ENCODE measurements at regions not wholly inside any gene's neighbourhood (a gene's known extent, or its start where the extent isn't known, plus 50 kb on each side); places are given as distances from the start of the nearest gene placed in this dataset.

DNA sequence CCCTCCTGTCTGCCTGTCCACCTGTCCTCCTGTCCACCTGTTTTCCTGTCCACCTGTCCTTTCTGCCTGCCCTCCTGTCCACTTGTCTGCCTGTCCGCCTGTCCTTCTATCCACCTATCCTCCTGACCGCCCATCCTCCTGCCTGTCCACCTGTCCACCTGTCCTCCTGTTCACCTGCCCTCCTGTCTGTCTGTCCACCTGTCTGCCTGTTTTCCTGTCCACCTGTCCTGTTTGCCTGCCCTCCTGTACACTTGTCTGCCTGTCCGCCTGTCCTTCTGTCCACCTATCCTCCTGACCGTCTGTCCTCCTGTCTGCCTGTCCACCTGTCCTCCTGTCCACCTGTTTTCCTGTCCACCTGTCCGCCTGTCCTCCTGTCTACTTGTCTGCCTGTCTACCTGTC, 682.8 kb downstream of the TBC1D22A start:
- DNase-seq (ENCODE audit: insufficient read length, low spot score): no peak
- TF ChIP-seq, protein P1, sequence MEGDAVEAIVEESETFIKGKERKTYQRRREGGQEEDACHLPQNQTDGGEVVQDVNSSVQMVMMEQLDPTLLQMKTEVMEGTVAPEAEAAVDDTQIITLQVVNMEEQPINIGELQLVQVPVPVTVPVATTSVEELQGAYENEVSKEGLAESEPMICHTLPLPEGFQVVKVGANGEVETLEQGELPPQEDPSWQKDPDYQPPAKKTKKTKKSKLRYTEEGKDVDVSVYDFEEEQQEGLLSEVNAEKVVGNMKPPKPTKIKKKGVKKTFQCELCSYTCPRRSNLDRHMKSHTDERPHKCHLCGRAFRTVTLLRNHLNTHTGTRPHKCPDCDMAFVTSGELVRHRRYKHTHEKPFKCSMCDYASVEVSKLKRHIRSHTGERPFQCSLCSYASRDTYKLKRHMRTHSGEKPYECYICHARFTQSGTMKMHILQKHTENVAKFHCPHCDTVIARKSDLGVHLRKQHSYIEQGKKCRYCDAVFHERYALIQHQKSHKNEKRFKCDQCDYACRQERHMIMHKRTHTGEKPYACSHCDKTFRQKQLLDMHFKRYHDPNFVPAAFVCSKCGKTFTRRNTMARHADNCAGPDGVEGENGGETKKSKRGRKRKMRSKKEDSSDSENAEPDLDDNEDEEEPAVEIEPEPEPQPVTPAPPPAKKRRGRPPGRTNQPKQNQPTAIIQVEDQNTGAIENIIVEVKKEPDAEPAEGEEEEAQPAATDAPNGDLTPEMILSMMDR (IDR thresholded peaks at IDR 0.05; ENCODE audit: insufficient read depth, missing control alignments): no peak
- FAIRE-seq: no peak

DNA sequence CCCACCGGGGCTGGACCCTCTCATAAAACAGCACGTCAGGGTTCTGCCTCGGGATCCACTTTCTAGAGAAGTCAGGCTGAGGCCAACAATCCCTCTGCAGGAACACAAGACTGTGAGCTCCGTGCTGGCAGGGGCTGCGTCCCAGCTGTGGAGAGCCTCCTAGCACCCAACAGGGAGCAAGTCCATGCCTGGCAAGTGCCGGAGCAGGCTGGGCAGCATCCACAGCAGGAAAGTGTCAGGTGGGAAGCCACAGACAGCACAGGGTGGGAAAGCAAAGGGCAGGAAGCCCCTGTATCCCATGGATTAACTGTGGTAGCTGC, 682.3 kb downstream of the TBC1D22A start:
- FAIRE-seq: no peak
- DNase-seq (ENCODE audit: insufficient read length, low spot score): no peak
- TF ChIP-seq, protein P1 (IDR thresholded peaks at IDR 0.05; ENCODE audit: insufficient read depth, missing control alignments): no peak

DNA sequence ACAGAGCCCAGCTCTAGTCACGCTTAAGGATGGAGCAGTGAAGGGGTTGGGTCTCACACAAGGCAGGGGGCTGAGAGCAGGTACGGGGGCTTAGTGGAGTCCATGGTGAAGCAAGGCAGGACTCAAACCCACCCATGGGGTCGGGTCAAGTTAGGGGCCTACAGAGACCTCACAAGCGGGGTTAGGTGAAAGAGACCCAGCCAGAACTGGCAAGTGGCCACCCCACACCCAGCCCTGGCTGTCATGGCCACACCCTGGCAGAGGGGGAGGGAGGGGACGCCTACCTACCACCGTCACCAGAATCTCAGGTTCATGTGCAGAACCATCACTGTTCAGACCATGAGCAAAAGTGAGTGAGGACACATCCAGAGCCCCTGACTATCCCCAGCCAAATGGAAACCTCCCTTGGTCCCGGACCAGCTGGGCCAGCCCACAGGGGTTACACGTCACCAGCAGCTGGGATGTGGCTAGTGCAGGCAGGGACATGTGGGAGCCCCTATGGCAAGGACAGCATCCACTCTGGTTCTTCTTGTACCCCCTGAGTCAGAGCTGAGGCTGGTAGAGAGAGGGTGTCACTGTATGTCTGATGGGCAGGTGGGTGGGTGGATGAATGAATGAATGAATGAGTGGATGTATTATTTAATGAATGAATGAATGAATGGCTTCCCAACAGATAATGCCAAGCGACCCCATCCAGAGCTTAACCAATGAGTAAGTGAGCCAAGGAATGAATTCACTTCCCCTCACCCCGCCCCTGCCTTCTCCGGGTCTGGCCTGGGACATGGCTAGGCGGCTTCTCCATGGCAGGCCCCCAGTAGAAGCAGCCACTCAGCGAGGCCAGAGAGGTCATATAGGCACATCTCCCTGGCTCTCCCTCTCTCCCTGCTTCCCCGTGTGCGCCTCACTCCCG, 681.6 kb downstream of the TBC1D22A start:
- TF ChIP-seq, protein P1 (IDR thresholded peaks at IDR 0.05; ENCODE audit: insufficient read depth, missing control alignments): no peak
- no peak for DNase-seq (ENCODE audit: insufficient read length, low spot score)

DNA sequence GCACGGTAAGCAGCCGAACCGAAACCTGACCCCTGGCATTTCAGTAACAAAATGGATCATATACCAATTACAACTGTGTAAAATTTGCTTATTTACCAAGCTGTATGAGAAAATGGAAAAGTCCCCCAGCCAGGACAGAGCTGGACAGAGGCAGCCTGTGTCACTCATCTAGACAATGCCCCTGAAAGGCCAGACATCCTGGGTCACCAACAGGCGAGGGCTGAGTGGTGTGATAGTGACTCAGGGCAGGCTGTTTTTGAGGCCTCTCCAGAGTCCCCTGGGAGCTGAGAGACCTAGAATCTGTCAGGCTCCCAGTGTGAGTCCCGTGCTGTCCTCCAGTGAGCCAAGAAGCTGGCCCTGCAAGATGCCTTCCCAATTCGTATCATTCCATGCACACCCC, 680.4 kb downstream of the TBC1D22A start:
- TF ChIP-seq, protein P1 (IDR thresholded peaks at IDR 0.05; ENCODE audit: insufficient read depth, missing control alignments): no peak
- FAIRE-seq: no peak
- DNase-seq (ENCODE audit: insufficient read length, low spot score): no peak

More for the DNA sequence above, 681.6 kb downstream of the TBC1D22A start:
- FAIRE-seq: no peak

DNA sequence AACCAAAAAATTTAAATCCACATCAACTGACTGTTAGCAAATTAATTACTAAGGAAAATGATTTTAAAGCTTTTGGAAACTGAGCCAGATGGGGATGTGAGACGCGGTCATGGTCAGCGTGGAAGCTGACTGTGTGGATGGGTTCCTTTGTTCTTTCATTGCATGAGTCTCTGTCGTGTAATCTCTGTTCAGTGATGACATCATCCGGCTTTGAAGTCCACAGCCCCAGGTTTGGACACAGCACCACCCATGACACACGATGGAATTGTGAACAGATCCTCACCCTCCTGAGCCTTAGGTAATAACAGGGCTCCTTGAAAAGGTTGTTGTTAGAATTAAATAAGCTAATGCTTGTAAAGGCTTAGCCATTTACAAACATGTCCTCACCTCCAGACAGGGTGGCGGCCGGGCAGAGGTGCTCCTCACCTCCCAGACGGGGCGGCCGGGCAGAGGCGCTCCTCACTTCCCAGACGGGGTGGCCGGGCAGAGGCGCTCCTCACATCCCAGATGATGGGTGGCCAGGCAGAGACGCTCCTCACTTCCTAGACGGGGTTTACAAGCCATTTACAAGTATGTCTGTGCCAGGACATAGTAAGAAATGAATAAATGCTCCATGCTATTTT, 677.3 kb downstream of the TBC1D22A start:
- FAIRE-seq (no peak), DNase-seq (ENCODE audit: insufficient read length, low spot score) (no peak)
- TF ChIP-seq, protein P1 (IDR thresholded peaks at IDR 0.05; ENCODE audit: insufficient read depth, missing control alignments): no peak

DNA sequence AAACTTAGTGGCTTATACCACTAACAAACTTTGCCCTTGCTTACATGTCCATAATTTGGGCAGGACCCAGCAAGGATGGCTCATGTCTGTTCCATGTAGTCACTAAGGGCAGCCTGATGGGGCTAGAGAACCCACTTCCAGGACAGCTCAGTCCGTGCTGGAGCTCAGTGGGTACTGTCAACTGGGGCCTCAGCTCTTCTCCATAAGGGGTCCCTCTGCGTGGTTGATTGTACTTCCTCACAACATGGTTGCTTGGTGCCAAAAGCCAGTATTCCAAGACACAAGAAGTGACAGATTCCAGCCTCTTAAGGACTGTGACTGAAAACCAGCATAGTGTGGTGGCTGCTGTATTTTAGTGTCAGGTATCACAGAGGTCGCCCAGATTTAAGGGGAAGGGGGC, 675.2 kb downstream of the TBC1D22A start:
- TF ChIP-seq, protein P1 (IDR thresholded peaks at IDR 0.05; ENCODE audit: insufficient read depth, missing control alignments): no peak
- no peak for DNase-seq (ENCODE audit: insufficient read length, low spot score)
- FAIRE-seq: no peak

DNA sequence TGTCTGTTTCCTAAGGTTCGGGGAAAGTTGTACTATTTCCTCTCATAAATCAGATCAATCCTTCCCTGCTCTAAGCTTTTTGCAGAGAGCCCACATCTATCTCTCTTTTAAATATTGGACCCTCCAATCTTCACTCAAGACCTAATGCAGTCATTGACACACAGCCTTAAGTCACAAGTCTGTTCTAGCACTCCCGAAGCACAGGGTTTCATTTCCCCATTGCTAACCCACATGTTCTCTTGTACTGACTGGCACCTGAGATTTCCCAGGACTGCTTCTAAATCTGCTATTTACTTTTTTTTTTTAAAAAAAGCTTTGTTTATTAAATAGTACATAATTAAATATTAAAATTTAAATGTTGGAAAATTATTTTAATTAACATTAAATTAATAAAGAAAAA, 674.7 kb downstream of the TBC1D22A start:
- DNase-seq (ENCODE audit: insufficient read length, low spot score) (no peak), FAIRE-seq (no peak)
- TF ChIP-seq, protein P1 (IDR thresholded peaks at IDR 0.05; ENCODE audit: insufficient read depth, missing control alignments): no peak

Data from D721Med (cell line).